ENCODE measurements at regions not wholly inside any gene's neighbourhood (a gene's known extent, or its start where the extent isn't known, plus 50 kb on each side); places are given as distances from the start of the nearest gene placed in this dataset.

DNA sequence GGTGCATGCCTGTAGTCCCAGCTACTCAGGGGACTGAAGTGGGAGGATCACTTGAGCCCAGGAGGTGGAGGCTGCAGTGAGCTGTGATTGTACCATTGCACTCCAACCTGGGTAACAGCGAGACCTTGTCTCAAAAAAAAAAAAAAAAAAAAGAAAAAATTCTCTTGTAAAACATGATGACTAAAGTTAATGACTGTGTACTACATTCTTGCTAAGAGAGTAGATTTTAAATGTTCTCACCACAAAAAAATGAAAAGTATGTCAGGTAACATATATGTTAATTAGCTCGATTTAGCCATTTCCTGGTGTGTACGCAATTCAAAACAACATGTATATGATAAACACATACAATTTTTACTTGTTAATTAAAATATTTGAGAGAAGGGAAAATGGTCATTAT lies 480.7 kb upstream of the RGS6 start:
- intact Hi-C loops (cut with DNase I) = no loop called here
- Histone ChIP-seq H3K27me3 (replicated peaks; ENCODE audit: insufficient read depth) (no peaks in the 10 kb centered on the region), H3K9me3 (no peaks in the 10 kb centered on the region), H3K27ac (no peak overlapping the region), H3K4me3 (no peak overlapping the region), H3K4me1 (replicated peaks) (no peaks in the 10 kb centered on the region), H3K36me3 (no peaks in the 10 kb centered on the region)
- WGBS = 95% methylated on average over 3 of the region's 3 CpGs
- TF ChIP-seq, protein P1, sequence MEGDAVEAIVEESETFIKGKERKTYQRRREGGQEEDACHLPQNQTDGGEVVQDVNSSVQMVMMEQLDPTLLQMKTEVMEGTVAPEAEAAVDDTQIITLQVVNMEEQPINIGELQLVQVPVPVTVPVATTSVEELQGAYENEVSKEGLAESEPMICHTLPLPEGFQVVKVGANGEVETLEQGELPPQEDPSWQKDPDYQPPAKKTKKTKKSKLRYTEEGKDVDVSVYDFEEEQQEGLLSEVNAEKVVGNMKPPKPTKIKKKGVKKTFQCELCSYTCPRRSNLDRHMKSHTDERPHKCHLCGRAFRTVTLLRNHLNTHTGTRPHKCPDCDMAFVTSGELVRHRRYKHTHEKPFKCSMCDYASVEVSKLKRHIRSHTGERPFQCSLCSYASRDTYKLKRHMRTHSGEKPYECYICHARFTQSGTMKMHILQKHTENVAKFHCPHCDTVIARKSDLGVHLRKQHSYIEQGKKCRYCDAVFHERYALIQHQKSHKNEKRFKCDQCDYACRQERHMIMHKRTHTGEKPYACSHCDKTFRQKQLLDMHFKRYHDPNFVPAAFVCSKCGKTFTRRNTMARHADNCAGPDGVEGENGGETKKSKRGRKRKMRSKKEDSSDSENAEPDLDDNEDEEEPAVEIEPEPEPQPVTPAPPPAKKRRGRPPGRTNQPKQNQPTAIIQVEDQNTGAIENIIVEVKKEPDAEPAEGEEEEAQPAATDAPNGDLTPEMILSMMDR (IDR thresholded peaks at IDR 0.05) = no peak
- TF ChIP-seq POLR2A (IDR thresholded peaks at IDR 0.05) = no peak
- DNase-seq (ENCODE audit: low spot score) = no peak

DNA sequence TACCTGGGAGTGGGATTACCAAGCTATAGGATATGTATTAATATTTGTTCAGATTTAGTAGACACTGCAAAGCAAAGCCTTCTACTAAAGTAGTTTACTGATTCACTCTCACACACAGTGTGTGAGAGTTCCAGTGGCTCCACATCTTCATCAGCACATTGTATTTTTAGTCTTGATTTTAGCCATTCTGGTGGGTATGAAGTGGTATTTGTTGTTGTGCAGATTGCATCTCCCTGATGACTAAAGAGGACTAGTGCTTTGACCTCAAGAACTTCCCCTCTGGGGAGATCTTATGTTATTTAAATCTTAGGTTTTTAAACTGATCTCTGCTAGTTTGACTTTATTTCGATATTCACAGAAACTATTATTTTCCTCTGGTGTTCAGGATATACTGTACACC lies 479.7 kb upstream of the RGS6 start:
- TF ChIP-seq, protein P1 (IDR thresholded peaks at IDR 0.05) = no peak
- no peak overlapping the region for H3K27ac ChIP-seq
- H3K27me3 ChIP-seq (replicated peaks; ENCODE audit: insufficient read depth) = no peaks in the 10 kb centered on the region
- WGBS = 96% methylated on average over 1 of the region's 1 CpG
- H3K9me3 ChIP-seq = no peaks in the 10 kb centered on the region
- intact Hi-C loops (cut with DNase I) = no loop called here
- no peaks in the 10 kb centered on the region for H3K4me1 ChIP-seq (replicated peaks)
- no peak for DNase-seq (ENCODE audit: low spot score)
- no peak overlapping the region for H3K4me3 ChIP-seq
- no peaks in the 10 kb centered on the region for H3K36me3 ChIP-seq

DNA sequence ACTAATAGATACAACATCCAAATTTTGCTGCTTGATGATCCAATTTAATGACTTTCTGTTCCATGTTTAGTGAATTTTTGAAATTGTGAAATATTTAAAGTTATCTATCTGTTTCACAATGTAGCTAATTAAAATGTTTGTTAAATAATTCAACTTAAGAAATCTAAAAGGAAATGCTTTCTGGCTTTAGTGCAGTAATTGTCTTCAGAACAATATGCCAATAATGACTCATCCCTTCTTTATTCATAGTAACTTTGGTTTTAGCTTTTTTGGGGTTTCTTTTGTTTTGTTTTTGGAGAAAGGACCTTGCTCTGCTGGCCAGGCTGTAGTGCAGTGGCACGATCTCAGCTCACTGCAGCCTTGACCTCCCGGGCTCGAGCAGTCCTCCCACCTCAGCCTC lies 479.2 kb upstream of the RGS6 start:
- intact Hi-C loops (cut with DNase I) = no loop called here
- no peak for DNase-seq (ENCODE audit: low spot score)
- H3K27me3 ChIP-seq (replicated peaks; ENCODE audit: insufficient read depth) = no peaks in the 10 kb centered on the region
- H3K4me3 ChIP-seq = no peak overlapping the region
- H3K36me3 ChIP-seq = no peaks in the 10 kb centered on the region
- no peak for TF ChIP-seq POLR2A (IDR thresholded peaks at IDR 0.05)
- TF ChIP-seq, protein P1 (IDR thresholded peaks at IDR 0.05) = no peak
- TF ChIP-seq POLR2AphosphoS5 (IDR thresholded peaks at IDR 0.05) = no peak
- 96% methylated on average over 3 of the region's 3 CpGs for WGBS
- no peak overlapping the region for H3K27ac ChIP-seq
- no peaks in the 10 kb centered on the region for H3K4me1 ChIP-seq (replicated peaks)
- H3K9me3 ChIP-seq = no peaks in the 10 kb centered on the region

DNA sequence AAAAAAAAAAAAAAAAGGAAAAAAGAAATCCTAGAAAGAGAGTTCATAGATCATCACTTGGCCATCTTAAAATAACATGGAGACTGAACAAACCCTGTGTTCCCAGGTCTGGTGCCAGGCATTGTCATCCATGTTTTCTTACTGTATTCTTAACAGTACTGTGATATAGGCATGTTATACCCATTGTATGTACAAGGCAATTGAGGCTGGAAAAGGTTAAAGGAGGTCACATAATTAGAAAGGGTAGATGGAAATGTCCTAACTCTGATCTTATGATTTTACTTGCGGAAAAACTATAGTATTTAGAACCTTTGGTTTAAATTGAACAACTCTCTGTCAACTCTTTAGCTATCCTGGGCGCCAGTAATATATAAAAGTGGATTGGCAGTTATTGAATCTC lies 478.2 kb upstream of the RGS6 start:
- intact Hi-C loops (cut with DNase I) = no loop called here
- WGBS = 97% methylated on average over 2 of the region's 2 CpGs
- no peak overlapping the region for H3K27ac ChIP-seq
- TF ChIP-seq, protein P1 (IDR thresholded peaks at IDR 0.05) = no peak
- no peak for TF ChIP-seq POLR2AphosphoS5 (IDR thresholded peaks at IDR 0.05)
- H3K4me1 ChIP-seq (replicated peaks) = no peaks in the 10 kb centered on the region
- DNase-seq (ENCODE audit: low spot score) = no peak
- no peaks in the 10 kb centered on the region for H3K27me3 ChIP-seq (replicated peaks; ENCODE audit: insufficient read depth)
- H3K9me3 ChIP-seq = no peaks in the 10 kb centered on the region
- no peak overlapping the region for H3K4me3 ChIP-seq
- no peaks in the 10 kb centered on the region for H3K36me3 ChIP-seq

DNA sequence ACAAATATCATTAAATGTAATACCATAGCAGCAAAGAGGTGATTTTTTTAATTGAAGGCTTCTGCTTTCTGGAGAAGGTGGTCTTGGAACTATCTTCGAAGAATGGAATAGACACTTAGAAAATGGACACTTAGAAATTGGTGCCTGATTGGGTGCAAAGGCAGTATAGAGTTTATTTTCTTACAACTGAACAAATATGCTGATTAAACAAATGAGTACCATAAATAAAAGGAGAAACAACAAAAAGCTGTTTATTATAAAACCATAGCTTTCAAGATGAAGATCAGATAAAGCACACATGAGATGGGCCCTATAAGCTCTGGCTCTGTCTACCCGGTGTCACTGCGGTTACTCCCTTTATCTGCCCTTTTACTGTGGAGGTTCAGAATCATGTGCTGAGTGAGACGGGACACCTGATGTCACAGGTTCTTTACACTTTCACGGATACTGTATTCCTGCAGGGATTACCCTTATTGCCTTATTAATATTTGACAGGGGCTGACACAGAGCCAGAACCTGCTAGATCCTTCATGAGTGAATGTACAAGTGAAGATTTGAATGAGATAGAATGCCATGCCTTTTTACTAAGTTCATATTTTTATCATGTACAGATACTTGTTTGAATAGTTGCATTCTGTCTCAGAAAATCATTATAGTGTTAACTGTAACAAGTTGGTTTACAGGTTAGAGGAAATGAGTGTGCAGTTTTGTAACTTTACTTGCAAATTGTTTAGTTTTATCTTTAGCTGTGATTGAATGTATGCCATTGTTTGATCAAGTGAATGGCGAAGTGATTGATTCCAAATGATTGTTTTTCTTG lies 477.5 kb upstream of the RGS6 start:
- Histone ChIP-seq H3K4me3 (no peak overlapping the region), H3K9me3 (no peaks in the 10 kb centered on the region), H3K27ac (no peak overlapping the region), H3K27me3 (replicated peaks; ENCODE audit: insufficient read depth) (no peaks in the 10 kb centered on the region), H3K4me1 (replicated peaks) (no peaks in the 10 kb centered on the region), H3K36me3 (no peaks in the 10 kb centered on the region)
- no peak for TF ChIP-seq POLR2A (IDR thresholded peaks at IDR 0.05)
- TF ChIP-seq POLR2AphosphoS5 (IDR thresholded peaks at IDR 0.05) = no peak
- TF ChIP-seq, protein P1 (IDR thresholded peaks at IDR 0.05) = no peak
- intact Hi-C loops (cut with DNase I) = no loop called here
- DNase-seq (ENCODE audit: low spot score) = no peak
- 59% methylated on average over 6 of the region's 6 CpGs for WGBS

Measured in prostate gland (tissue), 2 donors.